ENCODE measurements at regions not wholly inside any gene's neighbourhood (a gene's known extent, or its start where the extent isn't known, plus 50 kb on each side); places are given as distances from the start of the nearest gene placed in this dataset.

- TF ChIP-seq POLR2A (IDR thresholded peaks at IDR 0.05; ENCODE audit: low read depth, low read length), result no peak
- no peak for TF ChIP-seq CTCF (conservative IDR thresholded peaks at IDR 0.05; ENCODE audit: low read depth, low read length)
These were observed 260.3 kb downstream of the VRK1 start for GRCh38 chr14:97057238-97058073.

All from IMR-90 (cell line).